ENCODE measurements at regions not wholly inside any gene's neighbourhood (a gene's known extent, or its start where the extent isn't known, plus 50 kb on each side); places are given as distances from the start of the nearest gene placed in this dataset.

DNA sequence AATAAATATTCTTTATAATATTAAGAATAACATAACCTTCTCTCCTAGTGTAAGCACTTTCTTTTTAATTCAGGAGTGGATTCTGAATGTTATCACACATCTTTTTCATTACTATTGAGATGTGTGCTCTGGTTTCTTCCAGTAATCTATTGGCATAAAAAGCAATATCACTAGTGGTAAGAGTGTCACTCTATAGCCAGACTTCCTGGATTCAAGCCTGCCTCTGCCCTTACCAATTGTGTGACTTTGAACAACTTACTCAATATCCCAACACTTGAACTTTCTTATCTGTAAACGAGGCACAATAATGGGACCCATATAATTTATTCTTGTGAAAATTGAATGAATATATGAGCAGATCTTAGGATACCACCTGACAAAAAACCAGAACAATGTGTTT is 71.0 kb downstream of the SEM1 start:
- no peak for DNase-seq

DNA sequence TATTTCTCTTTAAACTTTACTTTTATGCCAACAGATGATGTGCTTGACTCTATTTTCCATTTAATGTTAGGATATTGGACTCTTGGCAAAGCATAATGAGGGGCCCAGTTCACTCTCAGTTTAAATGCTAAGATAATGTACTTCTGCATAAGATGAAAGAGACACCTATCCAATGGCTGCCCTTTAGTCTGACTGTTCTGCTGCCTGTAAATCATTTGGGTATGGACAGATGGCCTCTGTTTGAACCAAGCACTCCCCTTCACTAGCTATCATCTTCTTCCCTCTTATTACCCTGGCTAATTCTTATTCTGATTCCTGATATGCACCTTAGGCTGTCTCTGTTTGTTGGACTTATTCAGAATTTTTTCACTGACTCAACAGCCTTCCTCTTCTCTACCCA is 72.1 kb downstream of the SEM1 start:
- DNase-seq, result no peak

DNA sequence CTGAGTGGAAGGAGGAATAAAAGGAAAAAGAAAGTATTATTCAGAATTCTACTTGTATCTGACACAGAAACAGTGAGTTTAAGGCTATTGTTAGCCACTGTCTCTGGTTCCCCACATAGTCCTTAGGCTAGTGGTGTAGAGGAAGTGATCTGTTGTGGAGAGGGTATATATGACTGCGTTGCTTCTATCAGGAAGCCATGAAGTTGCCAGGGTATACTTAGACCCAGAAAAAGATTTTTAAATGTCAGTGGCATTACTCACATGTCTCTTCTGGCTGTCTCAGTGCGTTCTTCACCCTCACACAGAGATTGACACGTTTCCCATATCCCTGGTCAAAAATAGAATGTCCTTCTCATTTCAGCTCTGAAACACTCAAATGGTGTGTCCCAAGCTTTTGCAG is 72.7 kb downstream of the SEM1 start:
- DNase-seq, result no peak

DNA sequence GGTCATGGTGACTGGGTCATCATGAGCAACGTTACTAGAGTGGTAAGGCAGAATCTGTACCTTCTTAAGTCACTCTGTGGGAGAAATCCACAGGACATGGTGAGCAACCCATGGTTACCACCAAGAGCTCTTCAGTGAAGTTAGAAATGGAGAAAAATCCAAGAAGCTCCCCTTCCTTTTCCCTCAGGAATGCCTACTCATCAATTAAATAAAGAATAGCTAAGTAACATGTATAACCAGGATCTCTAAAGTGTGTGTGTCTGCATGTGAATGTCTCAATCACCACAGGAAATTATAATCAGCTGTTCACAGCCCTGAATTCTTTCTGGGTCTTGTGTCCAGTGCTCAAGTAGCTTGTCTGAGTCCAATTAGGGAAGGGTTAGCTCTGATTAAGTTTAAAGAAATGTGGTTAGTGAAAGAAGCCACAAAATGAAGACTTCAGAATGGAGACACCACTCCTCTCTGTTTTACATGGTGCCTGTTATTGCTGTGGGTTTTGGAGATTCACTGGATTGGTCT is 73.2 kb downstream of the SEM1 start:
- no peak for DNase-seq

DNA sequence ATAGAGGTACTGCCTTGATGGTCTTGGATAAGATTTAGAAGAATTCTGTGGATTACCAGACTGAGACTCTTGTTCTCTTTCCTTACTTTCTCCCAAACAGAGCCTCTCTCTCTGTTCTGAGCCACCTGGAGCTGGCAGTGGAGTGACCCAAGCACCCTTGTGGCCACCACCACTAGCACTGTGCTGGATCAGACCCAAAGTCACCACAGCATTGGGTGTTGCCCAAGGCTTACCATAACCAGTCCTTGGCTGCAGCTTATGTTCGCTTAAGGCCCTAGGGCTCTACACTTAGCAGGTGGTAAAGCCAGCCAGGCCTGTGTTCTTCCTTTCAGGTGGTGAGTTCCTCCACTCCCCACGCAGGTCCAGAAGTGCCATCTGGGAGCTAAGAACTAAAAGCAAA is 79.8 kb downstream of the SEM1 start:
- no peak for DNase-seq

DNA sequence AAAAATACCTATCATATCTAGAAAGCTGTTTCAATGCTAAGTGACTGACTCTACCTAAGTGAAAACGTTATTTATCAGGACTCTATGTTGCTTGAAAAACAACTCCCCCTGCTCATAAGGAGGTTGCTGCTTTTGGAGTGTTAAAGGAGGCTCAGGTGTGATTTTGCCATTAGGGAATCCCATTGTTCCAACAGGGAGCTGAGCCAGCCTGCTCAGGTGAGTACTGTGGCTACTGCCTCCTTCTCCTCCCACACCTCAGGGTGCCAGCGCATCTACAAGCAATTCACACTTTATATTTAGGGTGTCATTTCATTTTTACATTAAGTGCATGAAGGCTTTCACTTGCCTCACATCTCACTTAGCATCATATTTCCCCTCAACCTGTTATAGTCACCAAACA is 84.7 kb downstream of the SEM1 start:
- no peak for DNase-seq

DNA sequence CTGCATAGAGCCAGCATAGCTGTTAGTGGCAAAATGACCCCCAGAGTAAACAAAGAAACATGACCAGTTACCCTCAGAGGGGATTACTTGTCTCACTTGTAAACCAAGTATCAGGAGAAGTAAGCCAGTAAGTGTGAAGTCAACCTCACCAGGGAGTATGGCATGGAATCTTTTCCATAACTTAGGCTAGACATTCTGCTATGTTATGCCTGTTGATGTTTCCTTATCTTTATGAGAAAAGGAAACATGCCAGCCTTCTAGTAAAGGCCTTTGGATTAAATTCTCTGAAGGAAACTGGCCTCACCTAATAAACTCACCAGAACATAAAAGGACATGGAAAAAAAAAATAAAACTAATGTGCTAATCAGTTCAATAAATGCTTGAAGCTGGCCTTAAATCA is 87.7 kb downstream of the SEM1 start:
- DNase-seq, result no peak

DNA sequence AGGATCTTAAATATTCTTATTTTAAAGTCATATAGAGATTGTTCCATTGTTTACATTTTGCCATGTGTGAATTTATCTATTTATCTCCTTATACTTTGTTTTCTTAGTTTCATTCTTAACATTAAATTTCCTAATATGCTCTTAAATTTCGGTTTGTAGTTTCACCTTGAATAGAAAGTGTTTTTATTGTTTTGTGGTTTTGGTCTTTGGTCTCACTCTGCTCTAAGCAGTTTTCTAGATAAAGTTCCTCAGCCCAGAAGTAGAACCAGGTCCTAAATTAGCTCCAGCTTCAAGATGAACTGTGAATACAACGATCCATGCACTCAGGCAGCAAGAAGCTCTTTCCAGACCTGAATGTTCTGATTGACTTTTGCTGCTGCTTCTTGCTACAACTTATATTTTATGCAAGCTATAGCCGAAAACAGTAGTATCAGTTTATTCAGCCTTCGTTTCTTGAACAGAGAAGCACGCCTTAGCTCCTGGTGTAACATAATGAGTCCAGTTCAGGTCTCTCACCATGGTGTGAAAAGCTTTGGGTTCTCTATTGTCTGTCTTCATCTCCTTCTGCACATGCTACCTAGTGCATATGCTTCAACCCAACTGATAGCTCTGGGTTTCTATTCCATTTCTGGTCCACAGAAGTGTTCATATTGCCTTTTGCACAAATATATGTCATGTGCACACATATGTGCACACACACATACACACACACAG is 95.3 kb downstream of the SEM1 start:
- no peak for DNase-seq

DNA sequence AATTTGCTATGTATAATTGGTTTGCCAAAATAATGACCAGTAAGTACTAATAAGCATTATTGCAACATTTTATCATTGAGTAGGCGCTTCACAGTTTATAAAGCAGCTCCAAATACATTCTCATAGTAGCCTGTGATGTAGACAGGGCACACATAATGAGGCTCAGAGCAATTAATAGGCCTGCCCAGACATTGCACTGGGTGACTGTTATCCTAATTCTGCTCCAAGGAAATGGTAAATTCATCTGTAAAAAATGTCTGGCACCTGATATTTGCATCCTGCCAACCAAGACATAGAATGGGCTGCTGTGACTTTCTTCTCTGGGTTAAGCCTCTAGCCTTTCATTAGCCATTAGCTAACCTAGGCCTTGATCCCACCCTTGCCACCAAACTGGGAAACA is 97.6 kb downstream of the SEM1 start:
- no peak for DNase-seq

DNA sequence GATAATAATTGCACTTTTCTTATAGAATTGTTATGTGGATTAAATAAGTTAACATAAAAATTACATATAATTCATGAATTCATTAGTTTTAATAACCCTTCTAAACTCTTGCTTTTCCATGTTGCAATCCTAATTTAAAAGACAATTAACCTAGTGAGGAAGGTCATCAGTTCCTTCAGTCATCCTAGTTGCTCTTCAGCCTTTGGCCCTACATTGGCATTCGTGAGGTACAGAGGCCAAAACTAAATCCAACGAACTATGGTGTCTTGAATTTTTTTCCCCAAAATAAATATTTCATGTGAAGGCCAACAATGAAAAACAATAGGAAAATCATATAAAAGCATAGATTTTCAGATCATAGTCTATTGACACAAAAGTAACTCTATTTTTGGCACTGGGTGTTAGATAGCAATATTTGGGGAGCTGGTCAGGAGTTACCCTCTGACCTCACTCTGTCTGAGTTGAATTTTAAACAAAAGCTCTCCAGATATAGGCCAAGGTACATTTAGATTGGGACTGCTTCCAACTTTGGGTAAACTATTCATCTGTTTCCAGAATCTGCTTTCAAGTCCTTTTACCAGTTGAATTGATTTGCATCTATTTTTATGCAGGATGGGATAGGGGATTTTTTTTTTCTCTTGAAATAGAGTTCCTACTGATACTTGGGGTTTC is 104.5 kb downstream of the SEM1 start:
- no peak for DNase-seq

DNA sequence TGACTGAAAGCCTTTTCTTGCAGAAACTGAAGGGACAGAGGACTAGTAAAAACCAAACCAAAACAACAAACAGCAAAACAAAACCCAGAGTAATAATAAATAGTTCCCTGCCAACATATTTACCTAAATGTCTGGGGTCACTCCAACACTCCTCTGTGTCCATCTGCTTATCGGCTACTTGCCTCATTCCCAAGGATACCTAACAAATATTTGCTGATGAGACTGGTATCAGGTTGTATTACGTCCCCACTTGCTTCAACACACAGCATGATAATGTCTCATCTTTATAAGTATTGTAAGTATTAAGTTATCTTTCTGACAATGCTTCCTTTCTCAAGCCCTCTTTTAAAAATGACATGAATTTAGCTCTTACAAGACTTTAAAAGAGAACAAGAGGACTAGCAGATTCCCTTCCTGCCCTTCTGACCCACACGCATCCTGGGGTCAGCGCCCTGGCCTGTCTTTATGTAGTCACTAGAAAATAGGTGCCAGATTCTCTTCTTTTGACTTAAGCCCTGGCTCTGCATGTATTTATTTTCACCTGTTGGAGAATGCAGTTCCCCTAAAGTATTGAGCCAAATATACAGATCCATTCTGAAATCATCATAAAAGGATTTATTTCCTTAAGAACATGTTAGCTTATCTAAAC is 110.2 kb downstream of the SEM1 start:
- no peak for DNase-seq

DNA sequence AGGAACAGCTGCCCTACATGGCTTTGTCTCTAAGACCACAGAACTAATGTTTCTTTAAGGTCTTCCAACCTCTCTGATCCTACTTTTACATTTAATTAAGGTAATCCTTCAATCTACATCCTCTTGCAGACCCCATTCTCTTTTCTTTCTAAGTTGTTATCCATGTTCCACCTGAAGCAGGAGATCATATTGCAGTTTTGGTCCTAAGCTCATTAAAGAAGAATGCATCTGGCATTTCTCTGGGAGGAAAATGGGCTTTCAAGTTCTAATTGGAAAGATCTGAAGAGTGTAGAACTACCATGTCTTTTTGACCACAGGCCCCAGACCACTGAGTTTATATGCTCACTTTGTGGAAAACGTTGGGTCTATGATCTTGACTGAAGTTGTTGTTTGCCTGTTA is 111.2 kb downstream of the SEM1 start:
- DNase-seq, result no peak

DNA sequence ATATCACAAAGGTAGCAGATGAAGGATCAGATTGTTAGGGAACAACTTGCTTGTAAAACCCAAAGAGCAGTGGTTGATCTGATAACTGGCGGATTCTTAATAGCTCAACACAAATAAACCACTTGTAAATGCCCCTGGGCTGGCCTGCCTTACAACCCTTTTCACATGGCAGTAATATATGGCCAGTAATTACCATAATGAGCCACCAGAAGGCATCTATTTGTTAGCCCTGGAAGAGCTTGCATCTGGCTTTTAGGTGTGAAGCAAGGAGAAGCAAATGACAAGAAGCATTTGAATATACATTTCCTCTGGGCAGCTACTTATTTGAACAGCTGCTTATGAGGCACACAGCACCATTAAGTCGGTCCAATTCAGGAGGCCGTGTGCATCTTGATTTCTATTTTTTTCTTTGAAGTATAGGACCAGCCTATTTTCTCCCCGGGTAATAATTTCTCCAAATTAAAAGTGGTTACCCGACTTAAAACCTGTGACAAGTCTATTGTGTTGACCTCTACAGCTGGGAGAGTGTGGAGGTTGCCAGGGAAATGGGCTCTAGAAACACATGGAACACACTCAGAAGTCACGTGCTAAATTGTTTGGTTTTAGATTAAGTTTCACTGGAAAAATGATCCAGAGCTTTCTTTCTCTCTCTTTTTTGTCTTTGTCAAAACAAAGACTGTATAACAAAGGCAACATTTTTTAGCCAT is 113.4 kb downstream of the SEM1 start:
- DNase-seq, result no peak

DNA sequence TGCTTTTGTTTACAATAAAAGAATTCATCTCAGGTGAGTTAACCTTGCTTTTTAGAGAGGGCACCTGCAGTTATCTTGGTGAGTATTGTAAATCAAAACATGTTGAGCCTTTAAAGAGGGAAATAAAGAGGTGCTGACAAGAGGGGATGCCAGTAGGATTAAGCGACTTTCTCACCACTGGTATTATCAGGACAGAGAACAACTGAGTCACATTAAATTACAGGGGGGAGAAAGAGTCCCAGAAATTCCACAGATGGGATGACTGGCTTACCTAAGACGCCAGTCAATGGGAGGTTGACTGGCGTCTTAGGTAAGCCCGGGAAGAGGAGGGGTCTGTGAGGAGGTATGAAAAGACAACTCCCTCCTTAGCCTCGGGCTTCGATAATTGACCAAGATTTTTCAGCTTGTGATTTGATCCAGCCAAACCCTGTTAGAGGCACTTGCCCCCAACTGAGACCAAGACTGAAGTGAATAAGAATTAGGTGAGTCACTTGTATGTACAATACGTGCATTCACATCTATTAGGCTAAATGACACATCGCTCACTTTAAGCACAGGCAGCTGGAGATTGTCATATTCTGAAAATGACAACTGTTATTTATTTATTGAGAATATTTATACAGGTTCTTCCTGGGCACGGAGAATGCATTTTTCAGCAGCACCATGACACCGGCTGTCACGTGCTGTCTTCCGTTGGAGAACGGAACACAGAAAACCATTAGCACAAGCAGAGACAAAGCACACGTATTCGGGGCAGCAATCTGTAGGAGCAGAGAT is 117.6 kb downstream of the SEM1 start:
- DNase-seq, result no peak

DNA sequence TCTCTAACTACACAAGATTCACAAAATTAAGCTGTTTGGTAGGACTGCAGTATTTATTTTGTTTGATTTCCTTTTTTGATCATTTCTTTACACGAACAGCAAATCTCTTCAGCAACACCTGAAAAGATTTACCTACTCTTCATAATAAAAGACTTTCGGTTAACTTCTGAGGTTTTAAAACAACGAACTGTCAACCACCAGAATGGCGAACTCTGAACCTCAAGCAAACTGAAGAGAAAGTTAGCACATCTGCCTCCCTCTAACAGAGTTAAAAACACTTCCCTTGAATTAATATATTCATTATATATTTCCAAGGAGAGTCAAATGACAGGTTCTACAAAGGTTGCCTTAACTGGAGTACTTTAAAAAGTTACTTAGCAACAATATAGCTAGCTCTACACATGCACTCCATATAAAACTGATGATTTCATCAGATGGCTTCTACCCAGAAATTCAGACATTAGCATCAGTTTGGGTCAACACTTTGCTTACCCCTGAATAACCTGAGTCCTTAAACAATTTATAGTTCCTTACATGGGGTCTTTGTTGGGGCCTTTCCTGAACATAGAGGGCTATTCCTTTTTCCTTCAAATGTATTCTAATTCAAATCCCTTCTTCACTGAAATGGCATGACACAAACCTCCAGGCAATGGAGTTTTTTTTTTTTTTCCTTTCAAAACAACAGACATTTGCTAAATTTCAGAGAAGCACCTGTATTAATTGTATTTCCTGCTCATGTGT is 118.3 kb downstream of the SEM1 start:
- no peak for DNase-seq

DNA sequence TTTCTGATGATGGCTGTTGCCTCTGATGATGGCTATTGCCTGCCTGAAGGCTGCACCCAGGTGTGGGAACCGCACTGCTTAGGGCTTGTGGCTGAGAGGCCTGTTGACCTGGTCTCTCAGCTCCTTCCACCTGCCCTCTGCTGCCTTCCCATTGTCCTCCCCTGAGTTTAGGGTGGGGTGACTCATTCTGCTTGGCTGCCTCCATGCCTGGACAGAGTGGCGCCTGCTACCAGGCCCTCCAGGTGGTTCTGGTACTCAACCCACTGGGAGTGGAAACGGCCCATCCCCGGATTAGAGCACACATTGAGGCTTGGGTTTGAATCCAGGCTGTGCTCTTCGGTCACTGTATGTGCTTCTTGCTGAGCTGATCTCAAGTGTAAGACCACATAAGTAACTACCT is 120.6 kb downstream of the SEM1 start:
- DNase-seq, result no peak

DNA sequence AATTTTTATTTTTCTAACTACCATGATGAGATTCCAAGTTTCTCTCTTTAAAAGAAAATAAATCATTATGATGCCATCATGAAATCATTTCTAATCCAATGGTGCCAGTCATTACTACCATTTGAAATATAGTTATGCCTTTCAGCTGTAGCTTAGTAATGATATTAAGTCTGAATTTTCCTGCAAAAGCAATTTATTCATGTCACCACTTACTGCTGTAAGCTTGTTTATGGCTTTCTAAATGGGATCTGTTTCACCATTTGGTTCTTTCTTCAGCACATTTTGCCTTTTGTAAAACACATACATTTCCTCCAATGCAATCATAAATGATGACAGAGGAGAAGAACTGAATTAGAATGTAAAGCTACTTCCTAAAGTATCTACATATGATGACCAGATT is 130.5 kb downstream of the SEM1 start:
- DNase-seq, result no peak

DNA sequence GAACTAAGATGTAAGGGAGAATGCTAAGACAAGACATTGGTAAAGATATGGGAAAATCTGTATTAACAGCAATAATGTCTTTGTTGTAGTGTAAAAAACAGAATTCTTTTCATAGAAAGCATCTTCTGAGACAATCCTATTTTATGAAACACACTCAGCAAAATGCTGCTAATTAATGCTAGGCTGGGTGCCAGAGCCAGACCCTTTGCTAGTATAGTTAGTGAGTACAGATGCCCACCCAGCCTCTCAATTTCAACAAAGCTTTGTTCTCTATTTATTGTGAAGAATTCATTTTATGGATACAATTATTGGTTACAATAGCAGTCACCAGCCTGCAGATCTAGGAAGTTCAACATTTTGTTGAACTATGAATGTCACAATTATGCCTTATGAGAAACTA is 131.0 kb downstream of the SEM1 start:
- no peak for DNase-seq

DNA sequence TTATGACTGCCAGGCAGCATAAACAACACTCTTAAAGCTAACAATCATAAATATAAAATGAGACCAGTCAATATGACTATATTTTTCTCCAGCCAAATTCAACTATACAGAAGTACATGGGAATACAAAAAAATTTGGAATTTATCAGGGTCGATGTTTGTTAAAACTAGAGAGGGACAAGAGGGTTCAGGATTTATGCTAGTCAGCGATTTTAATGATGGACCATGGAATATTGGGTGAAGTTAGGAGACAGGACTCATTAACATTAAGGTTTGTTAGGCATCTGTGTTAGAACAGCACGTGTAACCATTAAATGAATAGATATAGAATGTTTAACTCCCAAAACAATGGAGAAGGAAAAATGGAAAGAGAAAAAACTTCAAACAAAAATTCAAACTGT is 146.2 kb downstream of the SEM1 start:
- no peak for DNase-seq

DNA sequence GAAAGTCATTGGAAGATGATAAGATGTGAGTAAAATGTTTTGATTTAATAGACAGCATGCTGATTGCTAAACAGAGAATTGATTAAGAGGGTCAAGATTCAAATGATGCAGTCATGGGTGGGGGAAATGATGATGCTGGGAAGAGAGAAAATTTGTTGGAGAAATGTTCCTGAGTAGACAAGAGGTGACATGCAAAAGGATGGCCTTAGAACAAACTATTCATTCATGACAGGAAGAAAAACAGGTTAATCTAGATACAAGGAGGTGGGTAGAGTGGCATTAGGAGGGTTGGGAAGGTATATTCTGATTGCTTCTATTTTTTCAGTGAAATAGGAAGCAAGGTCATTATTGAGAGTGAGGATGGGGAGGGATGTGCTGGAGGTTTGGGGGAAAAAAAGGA is 146.7 kb downstream of the SEM1 start:
- DNase-seq, result no peak

DNA sequence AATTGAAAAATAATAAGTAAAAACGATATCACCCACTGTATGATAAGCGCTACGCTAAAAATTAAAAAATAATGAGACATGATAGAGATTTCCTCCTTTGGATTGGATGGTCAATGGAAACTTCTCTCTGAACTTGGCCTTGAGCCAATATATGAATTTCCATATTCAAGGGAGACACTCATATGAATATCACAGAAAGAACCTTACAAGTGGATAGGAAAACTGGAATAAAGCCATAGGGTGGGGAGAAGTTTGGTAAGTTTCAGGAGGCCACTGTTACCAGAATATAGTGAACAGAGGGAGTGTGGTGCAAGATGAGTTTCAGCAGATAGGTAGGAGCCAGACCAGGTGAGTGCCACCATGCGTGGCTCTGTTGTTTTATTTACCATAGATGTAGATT is 147.2 kb downstream of the SEM1 start:
- no peak for DNase-seq

DNA sequence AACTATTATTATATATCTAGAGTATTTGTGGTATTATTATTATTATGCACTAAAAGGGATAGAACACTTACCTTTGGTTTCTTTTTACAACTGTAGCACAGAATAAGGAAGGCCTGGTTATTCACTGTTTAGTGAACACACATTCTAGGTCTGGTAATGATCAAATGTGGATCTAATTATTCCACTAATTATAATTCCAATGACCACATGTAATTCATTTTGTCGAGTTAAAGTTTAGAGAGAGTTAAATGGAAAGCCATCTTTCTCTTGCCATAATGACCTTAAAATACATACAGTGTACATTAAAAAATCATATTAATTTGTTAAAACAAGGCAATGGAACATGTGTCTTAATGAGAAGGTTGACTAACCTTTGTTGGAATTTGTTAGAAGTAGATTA is 147.8 kb downstream of the SEM1 start:
- DNase-seq, result no peak
